Hepatocyte (in vitro differentiated cells): ENCODE measurements at regions not wholly inside any gene's neighbourhood (a gene's known extent, or its start where the extent isn't known, plus 50 kb on each side); places are given as distances from the start of the nearest gene placed in this dataset.

ENCODE experiments used
- CTCF ChIP-seq: fragments of 200-600 bp; sonication (generic); IDR thresholded peaks from 2 replicates; pipeline ENCODE4 v1.5.1; 2016; ENCODE audit warnings: antibody characterized with exemption, mild to moderate bottlenecking; ENCODE audit not compliant: poor library complexity
- EZH2 ChIP-seq: fragments of 200-600 bp; sonication (generic); IDR thresholded peaks from 2 replicates; pipeline ENCODE4 v1.6.1; 2016; ENCODE audit warnings: antibody characterized with exemption, mild to moderate bottlenecking, borderline replicate concordance
- EZH2phosphoT487 ChIP-seq: fragments of 200-600 bp; sonication (generic); IDR thresholded peaks from one replicate; pipeline ENCODE4 v1.6.1; 2018; ENCODE audit warnings: antibody characterized with exemption, mild to moderate bottlenecking, low read depth, moderate library complexity; ENCODE audit not compliant: unreplicated experiment, severe bottlenecking

- TF ChIP-seq CTCF (peak; percentile 59), EZH2phosphoT487 (no peak), EZH2 (no peak)
Observed at GRCh38 chr9:118595719-118596305, 773.4 kb downstream of the BRINP1 start.
